Esophagus squamous epithelium (tissue), 4 donors: ENCODE measurements at regions not wholly inside any gene's neighbourhood (a gene's known extent, or its start where the extent isn't known, plus 50 kb on each side); places are given as distances from the start of the nearest gene placed in this dataset.

Experiments used
- CTCF ChIP-seq, 6 experiments: fragments of 450-650 bp in 4 of 6; fragments of 200-600 bp in 2 of 6; sonication (generic) in 2 of 6; IDR thresholded peaks; one replicate each; pipeline ENCODE4 v1.5.1; 2016 to 2019; ENCODE audit warnings: antibody characterized with exemption in 6 of 6, mild to moderate bottlenecking in 4 of 6, moderate library complexity in 4 of 6
- POLR2A ChIP-seq, 4 donors: fragments of 450-650 bp; IDR thresholded peaks; one replicate each; pipeline ENCODE4 v1.6.1; 2017; ENCODE audit warnings: antibody characterized with exemption in 4 of 4, mild to moderate bottlenecking in 4 of 4, moderate library complexity in 3 of 4

DNA sequence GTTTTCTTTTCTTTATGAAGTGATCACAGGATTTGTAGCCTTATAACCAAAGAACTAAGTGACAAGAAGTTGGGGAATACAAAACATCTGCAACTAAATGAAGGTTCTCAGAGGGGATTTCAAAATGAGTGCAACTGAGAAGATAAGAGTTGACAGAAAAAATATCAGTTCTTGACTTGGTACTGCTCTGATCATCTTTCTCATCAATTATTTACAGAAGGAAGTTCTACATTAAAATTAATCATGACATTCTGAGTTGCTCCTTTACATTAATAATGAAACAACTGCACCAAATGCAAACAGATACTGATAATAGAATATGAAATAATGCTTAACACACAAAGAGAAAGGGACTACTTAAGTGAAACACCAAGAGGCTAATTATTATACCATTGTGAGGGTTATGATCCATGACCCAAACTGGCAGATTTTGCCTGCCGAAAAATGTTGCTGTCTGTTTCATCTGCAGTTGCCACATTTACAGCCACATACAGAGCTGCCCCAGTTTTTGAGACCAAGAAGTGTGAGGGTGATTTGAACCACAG is 561.9 kb upstream of the ANO5 start:
- TF ChIP-seq POLR2A (IDR thresholded peaks at IDR 0.05) (no peak), CTCF (IDR thresholded peaks at IDR 0.05) (no peak)
